CD4-positive, alpha-beta T cell treated with Interleukin-1 beta for 1 hour (primary cell): ENCODE measurements at regions not wholly inside any gene's neighbourhood (a gene's known extent, or its start where the extent isn't known, plus 50 kb on each side); places are given as distances from the start of the nearest gene placed in this dataset.

Experiments used
- DNase-seq, 2 donors: peaks; one replicate each; pipeline ENCODE4 v3.0.0-alpha.2; 2020 to 2022

- no peak for DNase-seq
These were observed 986.5 kb downstream of the TUSC7 start for GRCh38 chr3:117695871-117696645.

- DNase-seq = no peak
These were observed 987.4 kb downstream of the TUSC7 start for GRCh38 chr3:117696851-117697407.

GRCh38 chr3:117699058-117699457 is 989.5 kb downstream of the TUSC7 start:
- no peak for DNase-seq

- no peak for DNase-seq
These were observed 991.2 kb downstream of the TUSC7 start for GRCh38 chr3:117700573-117701360.

- no peak for DNase-seq
These were observed 995.4 kb downstream of the TUSC7 start for GRCh38 chr3:117705011-117705410.

- DNase-seq = no peak
These were observed 996.5 kb downstream of the TUSC7 start for GRCh38 chr3:117706037-117706436.

DNA sequence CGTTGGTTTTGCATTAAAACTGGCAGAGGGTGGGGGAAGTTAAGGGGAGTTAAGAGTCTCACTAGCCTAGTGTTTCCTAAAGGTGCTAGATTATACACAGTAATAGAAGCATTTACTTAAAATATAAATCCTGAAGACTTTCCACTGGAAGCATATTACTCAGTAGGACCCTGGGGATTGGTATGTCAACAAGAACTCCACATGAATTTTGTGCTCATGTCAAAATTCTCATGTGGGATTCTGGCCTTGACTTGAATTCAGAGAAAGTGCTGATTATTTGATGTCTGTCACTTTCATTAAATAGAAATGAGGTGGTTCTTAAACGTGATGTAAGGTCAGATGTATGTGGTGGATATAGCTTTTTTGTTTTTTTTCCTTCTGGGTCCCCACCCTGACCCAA is 997.2 kb downstream of the TUSC7 start:
- DNase-seq = no peak

- no peak for DNase-seq
These were observed 999.0 kb downstream of the TUSC7 start for GRCh38 chr3:117708601-117709000.

DNA sequence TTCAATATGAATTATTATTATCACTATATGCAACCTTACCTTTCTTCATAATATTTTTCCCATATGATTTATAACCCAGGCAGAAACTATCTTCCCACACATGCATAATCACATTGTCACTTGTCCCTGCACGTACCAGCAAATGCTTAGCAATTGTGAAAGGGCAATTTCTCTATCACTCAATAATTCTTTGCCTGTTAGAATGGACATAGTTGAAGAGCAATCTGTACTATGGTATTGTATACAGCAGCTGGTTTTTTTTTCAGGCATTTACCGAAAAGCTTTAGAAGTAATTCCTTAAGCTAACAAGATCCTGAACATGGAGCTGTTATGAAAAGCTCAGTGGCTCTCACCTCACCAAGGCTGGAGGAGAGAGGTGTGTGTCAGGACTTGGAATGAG is 999.5 kb downstream of the TUSC7 start:
- DNase-seq = no peak

DNA sequence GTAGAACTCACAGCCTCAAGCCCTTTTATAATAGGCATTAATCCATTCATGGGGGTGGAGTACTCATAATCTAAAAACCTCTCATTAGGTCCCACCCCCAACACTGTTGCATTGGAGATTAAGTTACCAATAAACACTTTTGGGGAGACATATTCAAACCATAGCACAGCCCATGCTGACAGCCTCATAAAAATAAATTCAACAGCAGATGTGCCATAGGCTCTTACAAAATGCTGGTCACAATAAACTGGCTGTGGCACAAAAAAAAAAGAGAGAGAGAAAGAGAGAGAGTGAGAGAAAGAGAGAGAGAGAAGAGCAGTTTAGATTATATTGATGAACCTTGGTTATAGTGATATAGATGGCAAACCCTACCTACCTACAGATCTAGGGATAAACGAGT is 1000.9 kb downstream of the TUSC7 start:
- DNase-seq = no peak

- no peak for DNase-seq
These were observed 1009.8 kb downstream of the TUSC7 start for GRCh38 chr3:117719316-117719926.

- no peak for DNase-seq
These were observed 1012.3 kb downstream of the TUSC7 start for GRCh38 chr3:117721866-117722265.

DNA sequence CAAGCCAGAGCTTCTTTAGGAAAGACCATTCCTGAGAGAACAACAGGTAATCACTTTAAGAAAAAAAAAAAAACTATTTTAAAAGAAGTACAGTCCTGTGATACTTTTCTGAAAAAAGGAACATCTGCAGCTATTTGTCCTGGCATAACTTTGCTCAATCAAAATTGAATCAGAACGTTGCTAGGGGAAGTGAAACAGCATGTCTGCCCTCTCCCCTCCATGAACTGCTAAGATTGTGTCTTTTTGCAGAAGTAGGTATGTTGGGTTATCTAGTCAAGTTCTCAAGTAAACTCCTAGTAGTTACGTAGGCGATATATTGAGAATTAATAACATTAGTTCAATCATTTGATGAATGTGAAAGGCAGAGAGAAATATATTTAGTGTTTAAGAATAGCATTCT is 1013.3 kb downstream of the TUSC7 start:
- DNase-seq = peak; percentile 5 to 19

GRCh38 chr3:117723825-117724224 is 1014.2 kb downstream of the TUSC7 start:
- no peak for DNase-seq

- DNase-seq = no peak
These were observed 1015.7 kb downstream of the TUSC7 start for GRCh38 chr3:117725314-117725713.

DNA sequence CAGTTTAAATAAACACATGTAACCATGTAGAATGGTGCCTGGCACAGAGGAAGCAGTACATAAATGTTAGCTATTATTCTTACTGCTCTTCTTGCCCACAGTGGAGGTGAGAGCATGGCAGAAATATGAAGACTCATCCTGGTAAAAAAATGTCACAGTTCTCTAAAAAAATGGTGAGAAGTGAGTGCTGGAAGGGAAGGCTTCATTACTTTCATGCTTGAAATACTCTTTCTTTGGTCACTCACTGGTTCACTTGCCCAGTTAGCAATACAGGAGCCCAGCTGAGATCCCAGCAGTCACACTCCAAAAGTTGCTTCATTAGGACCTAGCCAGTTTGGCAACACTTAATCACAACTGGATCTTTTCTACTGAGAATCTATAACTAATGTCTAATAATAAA is 1017.2 kb downstream of the TUSC7 start:
- DNase-seq = no peak

DNA sequence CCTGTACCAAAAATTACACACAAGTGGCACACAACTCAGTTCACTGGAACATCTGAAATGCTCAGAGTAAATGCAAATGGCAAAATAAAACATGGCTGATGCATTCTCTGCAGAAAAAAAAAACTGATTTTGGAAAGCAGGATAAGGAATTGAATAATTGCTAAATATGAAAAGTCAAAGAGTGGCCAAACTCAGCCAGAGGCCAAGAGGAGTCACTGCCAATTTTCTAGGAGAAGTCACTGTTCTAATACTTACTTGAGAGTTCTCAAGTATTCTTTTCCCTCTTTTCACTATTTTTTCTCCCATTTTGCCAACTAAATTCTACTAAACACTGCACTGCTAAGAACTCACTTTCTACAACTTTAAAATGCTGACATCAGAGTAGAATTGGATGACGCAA is 1018.6 kb downstream of the TUSC7 start:
- DNase-seq = no peak

- no peak for DNase-seq
These were observed 1024.9 kb downstream of the TUSC7 start for GRCh38 chr3:117734496-117734895.

DNA sequence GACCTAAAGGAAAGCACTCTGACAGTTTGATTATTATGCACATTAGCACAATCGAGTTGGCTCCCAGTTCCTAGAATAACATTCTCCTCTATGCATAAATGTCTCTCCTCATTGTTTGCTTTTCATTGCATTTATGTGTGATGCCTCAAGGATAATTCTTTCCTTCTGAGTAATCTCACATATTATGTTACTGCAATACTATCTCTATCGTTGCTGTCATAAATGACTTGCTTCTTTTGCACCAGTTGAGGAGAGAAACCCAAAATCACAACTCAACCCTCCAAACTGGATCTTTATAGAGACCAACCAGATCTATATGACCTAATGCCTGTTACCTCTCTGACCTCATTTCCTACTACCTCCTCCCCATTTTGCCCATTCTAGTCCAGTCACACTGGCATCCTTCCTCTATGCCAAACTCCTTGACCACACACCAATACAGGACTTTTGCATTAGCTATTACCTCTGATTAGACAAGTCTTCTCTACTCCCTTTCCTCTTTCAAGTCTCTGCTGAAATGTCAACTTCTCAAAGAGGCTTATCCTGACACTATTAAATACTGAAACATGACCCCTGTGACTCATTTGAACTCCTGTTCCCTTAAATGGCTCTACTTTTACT is 1026.0 kb downstream of the TUSC7 start:
- no peak for DNase-seq

- DNase-seq = no peak
These were observed 1027.3 kb downstream of the TUSC7 start for GRCh38 chr3:117736846-117737245.

DNA sequence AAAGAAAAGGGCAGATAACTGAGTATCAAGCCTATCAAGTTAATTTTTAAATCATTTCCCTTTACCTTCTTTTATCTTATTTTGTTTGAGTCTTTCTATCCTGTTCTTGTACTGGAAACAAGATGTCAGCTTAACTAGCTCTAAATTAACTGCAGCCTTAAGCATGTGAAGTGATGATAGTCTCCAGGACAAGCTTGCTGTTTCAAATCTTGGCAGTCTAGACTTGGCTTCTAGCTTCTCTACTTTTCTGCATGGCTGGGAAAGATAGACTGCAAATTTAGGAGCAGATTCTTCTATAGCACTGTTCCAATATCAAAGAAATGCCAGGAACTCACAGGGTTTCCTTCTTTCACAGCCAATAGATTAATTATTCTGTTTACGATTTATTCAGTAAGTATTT is 1034.4 kb downstream of the TUSC7 start:
- no peak for DNase-seq

DNA sequence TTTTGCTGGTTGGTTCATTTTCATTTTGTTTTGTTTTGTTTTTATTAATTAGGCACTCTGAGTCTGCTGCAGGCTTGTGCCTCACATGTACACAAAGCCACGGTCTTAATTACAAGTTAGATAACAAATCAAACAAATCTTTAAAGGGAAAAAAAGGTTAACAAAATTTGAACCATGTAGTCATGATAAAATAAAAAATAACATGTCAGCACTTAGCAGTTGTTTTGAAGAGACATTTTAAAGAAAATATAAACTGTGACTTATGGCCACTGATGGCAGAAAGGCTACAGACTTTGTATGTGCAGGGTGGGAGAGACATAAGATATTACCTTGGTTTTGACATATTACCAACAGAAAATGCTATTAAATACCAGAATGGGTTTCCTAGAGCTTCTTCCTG is 1035.4 kb downstream of the TUSC7 start:
- DNase-seq = no peak

GRCh38 chr3:117745516-117745915 is 1035.9 kb downstream of the TUSC7 start:
- DNase-seq = no peak
